H1 (cell line): ENCODE measurements at regions not wholly inside any gene's neighbourhood (a gene's known extent, or its start where the extent isn't known, plus 50 kb on each side); places are given as distances from the start of the nearest gene placed in this dataset.
A peak's percentile ranks its signal among the peaks of the same experiment; 100 is the strongest.

Experiments used
- CTCF ChIA-PET: fragments of 300-600 bp; sonication (Branson Sonifier 250); formaldehyde crosslinking; loops from one replicate; lab custom pipeline; 2021; ENCODE audit not compliant: partially characterized antibody; lab: Charles Lee
- POLR2A ChIA-PET: fragments of 300-600 bp; sonication (Branson Sonifier 250); formaldehyde crosslinking; loops from one replicate; lab custom pipeline; 2021; ENCODE audit warnings: inconsistent platforms; ENCODE audit not compliant: partially characterized antibody; lab: Charles Lee
- DNase-seq, 2 experiments: peaks; one replicate each; pipeline versions ENCODE4 v3.0.0 to v3.0.0-alpha.2; 2010 to 2022; ENCODE audit warnings: low spot score in 2 of 2, low read depth in 1 of 2, mixed read lengths in 1 of 2
- FAIRE-seq: peaks from 2 replicates; lab custom pipeline; 2011; peaks lifted over from hg19 to GRCh38; lab: Jason Lieb, UNC
- H2AFZ ChIP-seq: 2 replicates; pipeline ENCODE4 v1.8.1; 2012; ENCODE audit warnings: low read length, inconsistent platforms
- H2AK5ac ChIP-seq: 2 replicates; pipeline ENCODE4 v1.6.1; 2013; ENCODE audit warnings: low read depth, low read length
- H2BK120ac ChIP-seq: replicated peaks from 2 replicates; pipeline ENCODE3; 2013; ENCODE audit warnings: low read depth, low read length, inconsistent platforms
- H2BK12ac ChIP-seq: 2 replicates; pipeline ENCODE4 v1.6.1; 2013; ENCODE audit warnings: low read depth, low read length
- H2BK15ac ChIP-seq: 2 replicates; pipeline ENCODE4 v1.6.1; 2013; ENCODE audit warnings: low read length
- H2BK20ac ChIP-seq: 2 replicates; pipeline ENCODE4 v1.6.1; 2013; ENCODE audit warnings: low read length
- H2BK5ac ChIP-seq: 2 replicates; pipeline ENCODE4 v1.6.1; 2013; ENCODE audit warnings: low read depth, low read length
- H3K14ac ChIP-seq: 2 replicates; pipeline ENCODE4 v1.6.1; 2013; ENCODE audit warnings: inconsistent platforms; ENCODE audit not compliant: insufficient read length
- H3K18ac ChIP-seq: 2 replicates; pipeline ENCODE4 v1.6.1; 2013; ENCODE audit warnings: low read length; ENCODE audit errors: extremely low read depth
- H3K23ac ChIP-seq: 2 replicates; pipeline ENCODE4 v1.6.1; 2013; ENCODE audit warnings: inconsistent platforms; ENCODE audit not compliant: insufficient read length
- H3K23me2 ChIP-seq: 2 replicates; pipeline ENCODE4 v1.6.1; 2013; ENCODE audit warnings: low read depth, low read length
- H3K27ac ChIP-seq: 2 replicates; pipeline ENCODE4 v1.6.1; 2011; ENCODE audit warnings: low read depth, low read length, inconsistent platforms
- H3K27me3 ChIP-seq, 4 experiments: replicated peaks in 1 of 4; 1 replicate in 1 of 4; 2 replicates in 3 of 4; pipeline versions ENCODE4 v1.6.1 to v1.8.1; 2011 to 2013; ENCODE audit warnings: low read length in 3 of 4, mild to moderate bottlenecking in 3 of 4, inconsistent platforms in 2 of 4, mixed read lengths in 2 of 4, moderate library complexity in 1 of 4; ENCODE audit not compliant: control insufficient read depth in 3 of 4, insufficient read depth in 3 of 4; ENCODE audit errors: extremely low read depth in 1 of 4
- H3K36me3 ChIP-seq, 4 experiments: 2 replicates each; pipeline versions ENCODE4 v1.6.1 to v1.8.1; 2011 to 2013; ENCODE audit warnings: mild to moderate bottlenecking in 4 of 4, low read length in 3 of 4, moderate library complexity in 2 of 4, control low read depth in 1 of 4, inconsistent platforms in 1 of 4; ENCODE audit not compliant: insufficient read depth in 4 of 4, control insufficient read depth in 2 of 4
- H3K4ac ChIP-seq: replicated peaks from 2 replicates; pipeline ENCODE3; 2013; ENCODE audit warnings: low read length, low read depth, mixed read lengths, inconsistent platforms; ENCODE audit not compliant: insufficient read length
- H3K4me1 ChIP-seq, 4 experiments: replicated peaks in 1 of 4; 1 replicate in 1 of 4; 2 replicates in 3 of 4; pipeline versions ENCODE4 v1.6.1 to v1.8.1; 2011 to 2013; ENCODE audit warnings: low read length in 3 of 4, inconsistent platforms in 2 of 4, mixed read lengths in 1 of 4; ENCODE audit not compliant: insufficient read depth in 4 of 4, control insufficient read depth in 3 of 4
- H3K4me2 ChIP-seq, 2 experiments: 2 replicates each; pipeline versions ENCODE4 v1.6.1 to v1.8.1; 2011 to 2013; ENCODE audit warnings: low read depth in 2 of 2, low read length in 2 of 2, control low read depth in 1 of 2, inconsistent platforms in 1 of 2, mild to moderate bottlenecking in 1 of 2; ENCODE audit not compliant: insufficient read depth in 1 of 2
- H3K4me3 ChIP-seq, 4 experiments: fragments of 200-600, 300-600 bp in 1 of 4; sonication (generic), shearing (Covaris generic), sonication (Bioruptor Twin) in 1 of 4; 2 replicates each; pipeline versions ENCODE4 v1.5.1 to v1.8.1; 2011 to 2016; ENCODE audit warnings: low read length in 4 of 4, low read depth in 3 of 4, control low read depth in 2 of 4, inconsistent platforms in 2 of 4, mild to moderate bottlenecking in 2 of 4, mixed read lengths in 1 of 4, moderate library complexity in 1 of 4; ENCODE audit not compliant: insufficient read depth in 2 of 4; ENCODE audit errors: extremely low read depth in 1 of 4
- H3K56ac ChIP-seq: replicated peaks from 2 replicates; pipeline ENCODE3; 2013; ENCODE audit warnings: low read depth, mild to moderate bottlenecking, mixed read lengths, low read length, inconsistent platforms; ENCODE audit not compliant: insufficient read length
- H3K79me1 ChIP-seq: 2 replicates; pipeline ENCODE4 v1.6.1; 2013; ENCODE audit warnings: low read depth, low read length, control low read depth
- H3K79me2 ChIP-seq, 2 experiments: 2 replicates each; pipeline versions ENCODE4 v1.6.1 to v1.8.1; 2012 to 2013; ENCODE audit warnings: low read length in 2 of 2, mild to moderate bottlenecking in 2 of 2, inconsistent platforms in 1 of 2; ENCODE audit not compliant: insufficient read depth in 2 of 2, control insufficient read depth in 1 of 2
- H3K9ac ChIP-seq, 4 experiments: replicated peaks in 1 of 4; 1 replicate in 1 of 4; 2 replicates in 3 of 4; pipeline versions ENCODE4 v1.6.1 to v1.8.1; 2011 to 2013; ENCODE audit warnings: low read depth in 3 of 4, low read length in 3 of 4, control low read depth in 2 of 4, mild to moderate bottlenecking in 2 of 4, moderate library complexity in 2 of 4, inconsistent platforms in 1 of 4; ENCODE audit errors: extremely low read depth in 1 of 4
- H3K9me3 ChIP-seq, 2 experiments: 2 replicates each; pipeline versions ENCODE4 v1.6.1 to v1.8.1; 2012 to 2013; ENCODE audit warnings: mild to moderate bottlenecking in 2 of 2, moderate library complexity in 2 of 2, control low read depth in 1 of 2, inconsistent platforms in 1 of 2, low read depth in 1 of 2, low read length in 1 of 2, mixed read lengths in 1 of 2; ENCODE audit not compliant: insufficient read depth in 2 of 2
- H4K20me1 ChIP-seq, 2 experiments: replicated peaks in 1 of 2; 2 replicates each; pipeline versions ENCODE3 to v1.8.1; 2011 to 2013; ENCODE audit warnings: inconsistent platforms in 2 of 2, low read length in 2 of 2, mild to moderate bottlenecking in 1 of 2; ENCODE audit not compliant: insufficient read depth in 2 of 2, control insufficient read depth in 1 of 2
- H4K5ac ChIP-seq: 2 replicates; pipeline ENCODE4 v1.6.1; 2013; ENCODE audit warnings: low read length, low read depth, mixed read lengths, inconsistent platforms; ENCODE audit not compliant: insufficient read length
- H4K8ac ChIP-seq: 2 replicates; pipeline ENCODE4 v1.8.0; 2013; ENCODE audit warnings: mild to moderate bottlenecking, moderate library complexity, low read length, inconsistent platforms; ENCODE audit not compliant: insufficient read depth; ENCODE audit errors: extremely low read depth
- H4K91ac ChIP-seq: replicated peaks from 2 replicates; pipeline ENCODE3; 2013; ENCODE audit warnings: low read length, mixed read lengths, inconsistent platforms; ENCODE audit not compliant: insufficient read length
- NANOG ChIP-seq: IDR thresholded peaks from 2 replicates; pipeline ENCODE4 v1.6.1; 2011; ENCODE audit warnings: low read length, low read depth, mild to moderate bottlenecking, inconsistent platforms; ENCODE audit not compliant: insufficient read depth, poor library complexity, severe bottlenecking
- WGBS, 2 experiments: shearing (Covaris generic) in 1 of 2; methylation state at CpG; one replicate each; pipeline versions ENCODE4 v1.1.6 to v1.1.7; 2013 to 2015; ENCODE audit warnings: low lambda C conversion rate in 2 of 2, mixed read lengths in 2 of 2, inconsistent platforms in 1 of 2, low coverage in 1 of 2, missing lambda C conversion rate in 1 of 2; ENCODE audit not compliant: insufficient replicate concordance in 2 of 2, insufficient coverage in 1 of 2, insufficient read length in 1 of 2; ENCODE audit errors: extremely low coverage in 1 of 2, missing lambda C conversion rate in 1 of 2; 5-methylcytosine and 5-hydroxymethylcytosine counted together

- Histone ChIP-seq H3K36me3 (no peaks in the 10 kb centered on the region), H3K4me1 (peaks cover 0 to 19% (median 11%) of the 10 kb centered on the region in 4 experiments; a peak in 6 of 7 replicates), H3K79me2 (no peaks in the 10 kb centered on the region), H3K4me3 (no peak overlapping the region), H3K9ac (no peak overlapping the region), H2BK12ac (no peak overlapping the region), H3K4ac (no peak overlapping the region), H3K23me2 (no peaks in the 10 kb centered on the region), H4K8ac (no peak overlapping the region), H2BK15ac (no peak overlapping the region), H3K27ac (no peak overlapping the region), H2AK5ac (no peak overlapping the region), H3K9me3 (no peaks in the 10 kb centered on the region), H2BK120ac (no peak overlapping the region), H3K14ac (no peak overlapping the region), H3K23ac (no peak overlapping the region), H3K18ac (peak overlapping the region; percentile 63; the same call in 1 of the 2 replicates), H4K20me1 (no peaks in the 10 kb centered on the region), H2BK20ac (no peak overlapping the region), H2AFZ (no peak overlapping the region), H3K4me2 (no peak overlapping the region), H3K79me1 (no peaks in the 10 kb centered on the region), H4K5ac (no peak overlapping the region), H2BK5ac (0 out of 2 replicates have a peak overlapping the region, but pooled peaks have one; percentile 29), H4K91ac (no peak overlapping the region), H3K27me3 (no peaks in the 10 kb centered on the region), H3K56ac (no peak overlapping the region)
- ChIA-PET CTCF (interaction anchor here (0.8 to 1.1 kb wide), 2 partner anchors 27 to 130 kb away, joined by 3 read pairs; no protein-coding TSS in a partner anchor), POLR2A (no interaction called here)
- WGBS, 2 experiments = 72% methylated on average over 24 of the region's 25 CpGs; no CpG with 5 or more reads in 1 of the 2 experiments
- DNase-seq (no peak), FAIRE-seq (no peak)
- TF ChIP-seq NANOG = no peak
Observed at GRCh38 chr17:72518753-72519597, 398.2 kb downstream of the SOX9 start.
